ENCODE measurements at regions not wholly inside any gene's neighbourhood (a gene's known extent, or its start where the extent isn't known, plus 50 kb on each side); places are given as distances from the start of the nearest gene placed in this dataset.

DNA sequence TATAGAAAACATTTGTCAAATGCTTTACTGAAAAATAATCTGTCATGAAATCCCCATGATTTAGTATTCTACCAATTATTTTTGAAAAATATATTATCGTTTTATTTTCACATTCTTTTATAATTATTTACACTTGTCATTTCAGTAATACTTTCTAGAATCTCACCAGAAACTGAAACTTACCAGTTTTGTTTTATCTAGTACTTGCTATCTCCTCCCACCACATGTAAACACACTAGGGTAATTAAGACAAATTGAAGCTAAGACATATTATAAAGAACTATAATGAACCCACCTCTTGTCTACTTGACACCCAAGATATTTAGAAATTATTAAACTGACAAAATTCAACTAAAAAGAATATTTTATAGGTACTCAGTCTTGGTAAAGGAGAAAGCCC is 51.5 kb upstream of the GRM3 start:
- no peak overlapping the region for H3K27ac ChIP-seq (replicated peaks)
- DNase-seq = no peak
- H3K4me3 ChIP-seq = no peak overlapping the region
- peaks cover 11% of the 10 kb centered on the region for H3K9me3 ChIP-seq (replicated peaks)
- TF ChIP-seq, protein P1, sequence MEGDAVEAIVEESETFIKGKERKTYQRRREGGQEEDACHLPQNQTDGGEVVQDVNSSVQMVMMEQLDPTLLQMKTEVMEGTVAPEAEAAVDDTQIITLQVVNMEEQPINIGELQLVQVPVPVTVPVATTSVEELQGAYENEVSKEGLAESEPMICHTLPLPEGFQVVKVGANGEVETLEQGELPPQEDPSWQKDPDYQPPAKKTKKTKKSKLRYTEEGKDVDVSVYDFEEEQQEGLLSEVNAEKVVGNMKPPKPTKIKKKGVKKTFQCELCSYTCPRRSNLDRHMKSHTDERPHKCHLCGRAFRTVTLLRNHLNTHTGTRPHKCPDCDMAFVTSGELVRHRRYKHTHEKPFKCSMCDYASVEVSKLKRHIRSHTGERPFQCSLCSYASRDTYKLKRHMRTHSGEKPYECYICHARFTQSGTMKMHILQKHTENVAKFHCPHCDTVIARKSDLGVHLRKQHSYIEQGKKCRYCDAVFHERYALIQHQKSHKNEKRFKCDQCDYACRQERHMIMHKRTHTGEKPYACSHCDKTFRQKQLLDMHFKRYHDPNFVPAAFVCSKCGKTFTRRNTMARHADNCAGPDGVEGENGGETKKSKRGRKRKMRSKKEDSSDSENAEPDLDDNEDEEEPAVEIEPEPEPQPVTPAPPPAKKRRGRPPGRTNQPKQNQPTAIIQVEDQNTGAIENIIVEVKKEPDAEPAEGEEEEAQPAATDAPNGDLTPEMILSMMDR (IDR thresholded peaks at IDR 0.05; ENCODE audit: borderline replicate concordance) = no peak
- no peaks in the 10 kb centered on the region for H3K27me3 ChIP-seq (ENCODE audit: low read depth)
- intact Hi-C loops (cut with micrococcal nuclease) = no loop called here
- H3K36me3 ChIP-seq = no peaks in the 10 kb centered on the region
- H3K4me1 ChIP-seq = no peaks in the 10 kb centered on the region

DNA sequence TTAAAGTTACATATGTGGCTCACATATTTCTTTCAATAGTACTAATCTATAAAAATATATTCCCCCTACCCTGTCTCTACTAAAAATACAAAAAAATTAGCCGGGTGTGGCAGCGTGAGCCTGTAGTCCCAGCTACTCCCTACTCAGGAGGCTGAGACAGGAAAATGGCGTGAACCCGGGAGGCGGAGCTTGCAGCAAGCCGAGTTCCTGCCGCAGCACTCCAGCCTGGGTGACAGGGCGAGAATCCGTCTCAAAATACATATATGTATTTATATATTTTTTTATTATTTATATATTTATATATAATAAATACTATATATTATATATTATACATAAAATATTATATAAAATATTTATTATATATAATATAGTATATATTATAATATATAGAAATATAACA is 69.7 kb upstream of the GRM3 start:
- Histone ChIP-seq H3K4me1 (no peaks in the 10 kb centered on the region), H3K27ac (replicated peaks) (no peak overlapping the region), H3K9me3 (replicated peaks) (peaks cover 17% of the 10 kb centered on the region), H3K4me3 (no peak overlapping the region), H3K36me3 (no peaks in the 10 kb centered on the region), H3K27me3 (ENCODE audit: low read depth) (no peaks in the 10 kb centered on the region)
- no peak for DNase-seq
- intact Hi-C loops (cut with micrococcal nuclease) = no loop called here
- TF ChIP-seq, protein P1 (IDR thresholded peaks at IDR 0.05; ENCODE audit: borderline replicate concordance) = no peak

DNA sequence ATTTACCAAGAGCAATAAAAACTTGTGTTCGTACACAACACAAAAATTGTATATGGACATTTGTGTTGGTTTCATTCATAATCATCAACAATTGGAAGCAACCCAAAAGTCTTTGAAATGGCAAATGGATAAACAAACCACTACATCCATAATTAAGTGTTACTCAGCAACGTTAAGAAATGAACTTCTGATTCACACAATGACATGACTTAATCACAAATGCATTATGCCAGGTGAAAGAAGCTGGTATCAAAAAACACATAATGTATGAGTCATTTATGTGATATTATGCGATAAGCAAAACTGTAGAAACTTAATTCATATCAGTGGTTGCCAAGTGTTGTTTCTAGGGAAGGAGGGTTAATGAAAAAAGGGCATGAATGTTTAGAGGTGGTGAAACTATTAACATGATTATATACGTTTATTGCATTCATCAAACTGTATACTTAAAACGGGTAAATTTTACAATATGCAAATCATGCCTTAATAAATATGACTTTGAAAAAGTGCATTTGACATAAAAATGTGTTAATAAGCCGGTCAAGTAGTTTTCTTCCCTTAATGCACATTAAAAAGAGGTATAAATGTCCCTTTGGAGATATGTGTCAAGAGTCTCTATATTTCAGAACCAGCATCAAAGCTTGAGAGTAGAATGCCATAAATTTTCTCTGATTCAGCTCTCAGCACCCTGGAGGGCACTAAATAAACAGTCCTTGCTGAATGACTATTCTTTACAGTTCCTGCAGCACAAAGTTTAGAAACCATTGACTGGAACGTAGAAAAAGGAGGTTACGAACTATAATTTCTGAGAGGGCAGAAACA is 84.8 kb upstream of the GRM3 start:
- Histone ChIP-seq H3K9me3 (replicated peaks) (no peaks in the 10 kb centered on the region), H3K27ac (replicated peaks) (no peak overlapping the region), H3K36me3 (no peaks in the 10 kb centered on the region), H3K4me1 (no peaks in the 10 kb centered on the region), H3K4me3 (no peak overlapping the region), H3K27me3 (ENCODE audit: low read depth) (no peaks in the 10 kb centered on the region)
- intact Hi-C loops (cut with micrococcal nuclease) = no loop called here
- TF ChIP-seq, protein P1 (IDR thresholded peaks at IDR 0.05; ENCODE audit: borderline replicate concordance) = no peak
- no peak for DNase-seq

DNA sequence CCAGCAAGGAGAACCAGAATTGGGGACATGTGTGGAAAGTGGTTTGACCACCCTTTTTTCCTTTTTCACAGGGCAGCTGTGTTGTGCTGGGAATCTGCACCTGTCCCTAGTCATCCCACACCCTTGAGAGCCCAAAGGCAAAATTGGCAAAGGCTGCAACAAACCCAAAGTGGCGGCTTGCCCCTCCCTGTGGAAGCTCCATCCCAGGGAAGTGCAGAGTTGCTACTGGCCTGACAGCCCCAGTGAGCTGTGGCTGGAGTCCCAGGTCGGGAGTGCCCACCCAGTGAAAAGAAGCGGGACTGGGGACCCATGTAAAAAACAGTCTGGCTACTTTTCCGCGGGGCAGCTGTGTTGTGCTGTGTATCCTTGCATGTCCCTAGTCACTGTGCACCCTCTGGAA is 109.1 kb upstream of the GRM3 start:
- TF ChIP-seq, protein P1 (IDR thresholded peaks at IDR 0.05; ENCODE audit: borderline replicate concordance) = no peak
- no peak overlapping the region for H3K4me3 ChIP-seq
- no peaks in the 10 kb centered on the region for H3K27me3 ChIP-seq (ENCODE audit: low read depth)
- H3K27ac ChIP-seq (replicated peaks) = no peak overlapping the region
- H3K4me1 ChIP-seq = no peaks in the 10 kb centered on the region
- intact Hi-C loops (cut with micrococcal nuclease) = no loop called here
- H3K9me3 ChIP-seq (replicated peaks) = peaks cover 26% of the 10 kb centered on the region
- DNase-seq = no peak
- H3K36me3 ChIP-seq = no peaks in the 10 kb centered on the region

DNA sequence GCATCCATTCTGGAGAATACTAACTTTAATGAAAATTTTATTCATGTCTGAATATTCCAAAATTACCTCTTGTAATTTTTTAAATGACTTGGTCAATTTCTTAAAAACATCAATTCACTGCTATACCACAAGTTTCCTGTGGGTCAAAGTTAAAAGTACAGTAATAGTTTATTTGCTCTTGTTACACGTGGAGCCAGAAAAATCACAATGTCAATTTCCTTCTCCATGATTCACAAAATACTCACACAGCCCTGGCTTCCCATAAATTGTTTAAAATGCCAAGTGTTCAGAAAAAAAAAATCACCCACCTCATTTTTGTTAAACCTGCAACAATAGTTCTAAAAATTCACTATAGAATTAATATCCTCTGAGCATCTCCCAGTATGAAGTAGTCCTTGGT is 139.5 kb upstream of the GRM3 start:
- DNase-seq = no peak
- Histone ChIP-seq H3K4me1 (no peaks in the 10 kb centered on the region), H3K27ac (replicated peaks) (no peak overlapping the region), H3K9me3 (replicated peaks) (peaks cover 8% of the 10 kb centered on the region), H3K36me3 (no peaks in the 10 kb centered on the region), H3K27me3 (ENCODE audit: low read depth) (no peaks in the 10 kb centered on the region), H3K4me3 (no peak overlapping the region)
- intact Hi-C loops (cut with micrococcal nuclease) = no loop called here
- TF ChIP-seq, protein P1 (IDR thresholded peaks at IDR 0.05; ENCODE audit: borderline replicate concordance) = no peak

Data from left ventricle myocardium inferior (tissue), 1 donor.